AG09319 (cell line): ENCODE measurements at regions not wholly inside any gene's neighbourhood (a gene's known extent, or its start where the extent isn't known, plus 50 kb on each side); places are given as distances from the start of the nearest gene placed in this dataset.
"Not testable (repeated sequence)": the region's sequence is repeated elsewhere in the genome, so short reads cannot be mapped to it uniquely, and the experiment has no call there.

Experiments
- DNase-seq: peaks from one replicate; pipeline ENCODE4 v3.0.0-alpha.2; 2010; ENCODE audit warnings: low read depth; ENCODE audit errors: extremely low read depth
- TF ChIP-seq, protein P1 (sequence below): IDR thresholded peaks from 2 replicates; pipeline ENCODE4 v1.5.1; 2011; ENCODE audit warnings: low read depth, mild to moderate bottlenecking, inconsistent platforms, low read length, moderate library complexity

DNA sequence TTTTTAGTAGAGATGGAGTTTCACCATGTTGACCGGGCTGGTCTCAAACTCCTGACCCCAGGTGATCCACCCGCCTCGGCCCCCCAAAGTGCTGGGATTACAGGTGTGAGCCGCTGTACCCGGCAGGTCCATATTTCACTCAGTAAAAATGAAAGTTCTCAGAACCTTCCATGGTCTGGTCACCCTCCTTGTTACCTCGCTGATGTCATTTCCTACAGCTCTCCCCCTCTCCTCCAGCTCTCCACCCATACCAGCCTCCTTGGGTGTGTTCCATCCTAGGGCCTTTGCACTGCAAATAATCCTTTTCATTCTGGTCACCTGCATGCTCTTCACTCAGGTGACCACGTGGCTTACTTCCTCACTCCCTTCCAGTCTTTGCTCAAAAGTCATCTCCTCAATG is 78.2 kb upstream of the TNFSF11 start:
- no peak for DNase-seq
- TF ChIP-seq, protein P1, sequence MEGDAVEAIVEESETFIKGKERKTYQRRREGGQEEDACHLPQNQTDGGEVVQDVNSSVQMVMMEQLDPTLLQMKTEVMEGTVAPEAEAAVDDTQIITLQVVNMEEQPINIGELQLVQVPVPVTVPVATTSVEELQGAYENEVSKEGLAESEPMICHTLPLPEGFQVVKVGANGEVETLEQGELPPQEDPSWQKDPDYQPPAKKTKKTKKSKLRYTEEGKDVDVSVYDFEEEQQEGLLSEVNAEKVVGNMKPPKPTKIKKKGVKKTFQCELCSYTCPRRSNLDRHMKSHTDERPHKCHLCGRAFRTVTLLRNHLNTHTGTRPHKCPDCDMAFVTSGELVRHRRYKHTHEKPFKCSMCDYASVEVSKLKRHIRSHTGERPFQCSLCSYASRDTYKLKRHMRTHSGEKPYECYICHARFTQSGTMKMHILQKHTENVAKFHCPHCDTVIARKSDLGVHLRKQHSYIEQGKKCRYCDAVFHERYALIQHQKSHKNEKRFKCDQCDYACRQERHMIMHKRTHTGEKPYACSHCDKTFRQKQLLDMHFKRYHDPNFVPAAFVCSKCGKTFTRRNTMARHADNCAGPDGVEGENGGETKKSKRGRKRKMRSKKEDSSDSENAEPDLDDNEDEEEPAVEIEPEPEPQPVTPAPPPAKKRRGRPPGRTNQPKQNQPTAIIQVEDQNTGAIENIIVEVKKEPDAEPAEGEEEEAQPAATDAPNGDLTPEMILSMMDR: no peak

DNA sequence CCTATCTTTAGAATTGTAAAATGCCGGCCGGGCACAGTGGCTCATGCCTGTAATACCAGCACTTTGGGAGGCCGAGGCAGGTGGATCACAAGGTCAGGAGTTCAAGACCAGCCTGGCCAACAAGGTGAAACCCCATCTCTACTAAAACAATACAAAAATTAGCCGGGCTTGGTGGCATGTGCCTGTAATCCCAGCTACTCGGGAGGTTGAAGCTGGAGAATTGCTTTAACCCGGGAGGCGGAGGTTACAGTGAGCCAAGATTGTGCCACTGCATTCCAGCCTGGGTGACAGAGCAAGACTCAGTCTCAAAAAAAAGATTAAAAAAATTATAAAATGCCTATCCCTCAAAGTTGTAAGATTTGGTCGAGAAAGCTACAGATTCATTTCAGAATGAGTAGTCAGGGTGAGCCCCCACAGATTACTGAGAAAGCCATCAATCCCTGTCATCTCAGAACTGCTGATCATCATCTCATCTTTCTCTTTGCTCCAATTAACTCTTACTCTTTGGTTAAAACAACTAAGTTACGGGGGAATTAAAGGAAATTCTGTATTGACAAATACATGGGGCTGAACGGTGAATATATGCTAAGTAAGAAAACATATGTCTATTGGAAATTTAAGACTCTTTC is 76.9 kb upstream of the TNFSF11 start:
- not testable (repeated sequence) for DNase-seq

DNA sequence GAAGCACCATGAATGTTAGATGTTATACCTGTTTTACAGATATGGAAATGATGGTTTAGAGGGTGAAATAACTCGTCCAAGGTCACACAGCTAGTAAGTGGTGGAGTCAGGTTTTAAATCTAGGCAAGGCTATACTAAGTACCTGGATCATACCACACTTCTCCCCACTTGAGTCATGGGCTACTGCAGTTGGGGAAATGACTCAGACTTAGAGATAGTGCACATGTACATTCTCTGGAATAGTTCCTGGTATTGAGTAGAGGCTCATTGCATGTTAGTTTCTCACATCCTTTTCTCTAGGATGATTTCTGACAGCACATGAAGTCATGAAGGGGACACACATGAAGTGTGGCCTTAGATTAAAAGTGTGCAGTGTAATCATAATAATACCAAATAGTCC is 76.2 kb upstream of the TNFSF11 start:
- TF ChIP-seq, protein P1: no peak
- DNase-seq: no peak

DNA sequence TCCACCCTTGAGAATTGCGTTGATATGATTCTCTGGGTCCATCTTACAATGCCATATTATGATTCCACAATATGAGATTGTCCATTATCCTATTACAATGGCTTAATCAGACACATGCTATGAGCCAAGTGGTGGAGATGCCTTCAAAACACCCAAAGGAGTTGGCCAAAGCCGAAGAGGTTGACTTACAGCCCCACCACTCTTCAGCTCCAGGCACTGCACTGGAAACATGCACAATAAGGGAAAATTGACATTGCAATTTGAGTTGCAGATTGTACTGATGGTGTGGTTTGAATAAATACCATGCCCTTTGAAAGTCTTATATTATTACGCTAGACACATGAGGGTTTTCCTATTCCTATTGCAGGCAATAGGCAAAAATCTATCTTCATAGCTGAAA is 75.4 kb upstream of the TNFSF11 start:
- no peak for DNase-seq
- TF ChIP-seq, protein P1: no peak
